ENCODE measurements at regions not wholly inside any gene's neighbourhood (a gene's known extent, or its start where the extent isn't known, plus 50 kb on each side); places are given as distances from the start of the nearest gene placed in this dataset.

DNA sequence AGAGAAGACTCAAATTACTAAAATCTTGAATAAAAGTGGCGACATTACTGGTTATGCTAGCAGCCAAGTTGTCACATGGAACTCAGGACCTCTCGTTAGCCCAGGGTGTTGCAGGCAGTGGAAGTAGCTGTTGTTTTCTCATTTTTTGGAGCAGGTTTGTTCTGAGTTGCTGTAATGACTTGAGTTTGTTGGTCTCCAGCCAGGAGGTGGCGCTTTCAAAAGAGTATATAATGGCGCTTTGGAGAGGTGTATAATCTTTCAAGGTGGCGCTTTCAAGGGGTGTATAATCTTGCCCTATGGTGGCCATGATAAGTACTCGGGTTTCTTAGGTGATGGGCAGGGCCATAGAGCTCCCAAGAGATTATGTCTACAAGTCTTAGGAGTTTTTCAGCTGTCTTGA is 632.7 kb downstream of the NTRK3 start:
- no peak overlapping the region for H3K27ac ChIP-seq
- TF ChIP-seq, protein P1, sequence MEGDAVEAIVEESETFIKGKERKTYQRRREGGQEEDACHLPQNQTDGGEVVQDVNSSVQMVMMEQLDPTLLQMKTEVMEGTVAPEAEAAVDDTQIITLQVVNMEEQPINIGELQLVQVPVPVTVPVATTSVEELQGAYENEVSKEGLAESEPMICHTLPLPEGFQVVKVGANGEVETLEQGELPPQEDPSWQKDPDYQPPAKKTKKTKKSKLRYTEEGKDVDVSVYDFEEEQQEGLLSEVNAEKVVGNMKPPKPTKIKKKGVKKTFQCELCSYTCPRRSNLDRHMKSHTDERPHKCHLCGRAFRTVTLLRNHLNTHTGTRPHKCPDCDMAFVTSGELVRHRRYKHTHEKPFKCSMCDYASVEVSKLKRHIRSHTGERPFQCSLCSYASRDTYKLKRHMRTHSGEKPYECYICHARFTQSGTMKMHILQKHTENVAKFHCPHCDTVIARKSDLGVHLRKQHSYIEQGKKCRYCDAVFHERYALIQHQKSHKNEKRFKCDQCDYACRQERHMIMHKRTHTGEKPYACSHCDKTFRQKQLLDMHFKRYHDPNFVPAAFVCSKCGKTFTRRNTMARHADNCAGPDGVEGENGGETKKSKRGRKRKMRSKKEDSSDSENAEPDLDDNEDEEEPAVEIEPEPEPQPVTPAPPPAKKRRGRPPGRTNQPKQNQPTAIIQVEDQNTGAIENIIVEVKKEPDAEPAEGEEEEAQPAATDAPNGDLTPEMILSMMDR (IDR thresholded peaks at IDR 0.05): no peak
- no peaks in the 10 kb centered on the region for H3K36me3 ChIP-seq

DNA sequence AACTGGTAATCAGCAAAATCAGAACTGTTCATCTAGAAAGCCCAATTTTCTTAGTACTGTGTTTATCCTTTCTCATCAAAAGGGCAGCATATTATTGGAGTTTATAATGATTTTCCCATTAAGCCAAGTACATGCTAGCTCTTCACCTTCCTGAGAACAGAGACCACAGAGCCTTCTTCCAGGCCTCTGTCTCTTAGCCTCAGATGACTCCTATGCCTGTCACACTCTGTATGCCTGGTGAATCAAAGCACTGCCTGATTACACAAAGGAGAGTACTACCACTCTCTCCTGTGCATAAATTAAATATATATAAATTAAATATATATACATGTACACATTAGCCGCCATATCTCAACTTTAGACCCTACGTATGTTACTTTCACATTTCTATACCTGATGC is 636.1 kb downstream of the NTRK3 start:
- no peak for DNase-seq (ENCODE audit: low spot score)
- no peak overlapping the region for H3K27ac ChIP-seq
- no peaks in the 10 kb centered on the region for H3K36me3 ChIP-seq
- H3K27me3 ChIP-seq: no peaks in the 10 kb centered on the region
- H3K4me3 ChIP-seq: no peak overlapping the region
- TF ChIP-seq, protein P1 (IDR thresholded peaks at IDR 0.05): no peak
- no peaks in the 10 kb centered on the region for H3K9me3 ChIP-seq
- peaks cover 0 to 9% of the 10 kb centered on the region in 2 donors for H3K4me1 ChIP-seq

More for the DNA sequence above, 632.7 kb downstream of the NTRK3 start:
- H3K4me3 ChIP-seq: no peak overlapping the region
- no peaks in the 10 kb centered on the region for H3K9me3 ChIP-seq
- H3K4me1 ChIP-seq: peaks cover 0 to 6% of the 10 kb centered on the region in 2 donors
- DNase-seq (ENCODE audit: low spot score): no peak
- H3K27me3 ChIP-seq: no peaks in the 10 kb centered on the region

DNA sequence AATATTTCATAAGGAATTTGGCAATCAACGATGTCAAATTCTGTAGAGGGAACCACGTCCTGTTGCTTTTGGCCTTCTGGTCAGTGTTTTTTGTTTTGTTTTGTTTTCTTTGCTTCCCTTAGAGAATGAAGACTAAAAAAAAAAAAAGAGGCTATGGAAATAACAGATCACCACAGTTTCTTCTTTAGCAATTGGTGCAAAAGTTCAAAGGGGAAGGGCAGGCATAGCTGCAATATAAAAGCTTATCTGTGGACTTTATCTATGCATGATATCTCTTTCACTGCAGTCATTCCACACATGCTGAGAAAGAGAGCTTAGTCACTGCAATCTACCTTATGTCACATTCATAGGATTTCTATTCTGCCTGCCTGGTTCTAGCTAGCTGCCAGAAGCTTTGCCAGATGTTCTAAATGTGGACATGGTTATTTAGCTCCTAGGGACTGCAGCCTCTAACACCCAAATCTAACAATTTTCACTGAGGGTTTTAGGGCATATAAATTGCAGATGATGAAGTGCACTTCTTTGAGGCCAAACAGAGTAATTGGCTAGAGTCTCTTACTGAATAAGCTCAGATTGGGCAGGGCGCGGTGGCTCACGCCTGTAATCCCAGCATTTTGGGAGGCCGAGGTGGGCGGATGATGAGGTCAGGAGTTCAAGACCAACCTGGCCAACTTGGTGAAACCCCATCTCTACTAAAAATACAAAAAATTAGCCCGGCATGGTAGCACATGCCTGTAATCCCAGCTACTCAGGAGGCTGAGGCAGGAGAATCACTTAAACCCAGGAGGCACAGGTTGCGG is 637.2 kb downstream of the NTRK3 start:
- Histone ChIP-seq H3K36me3 (no peaks in the 10 kb centered on the region), H3K4me3 (no peak overlapping the region), H3K4me1 (peaks cover 0 to 9% of the 10 kb centered on the region in 2 donors), H3K27me3 (no peaks in the 10 kb centered on the region), H3K9me3 (no peaks in the 10 kb centered on the region), H3K27ac (peak overlapping the region; percentile 42 to 68)
- no peak for DNase-seq (ENCODE audit: low spot score)
- TF ChIP-seq, protein P1 (IDR thresholded peaks at IDR 0.05): no peak

DNA sequence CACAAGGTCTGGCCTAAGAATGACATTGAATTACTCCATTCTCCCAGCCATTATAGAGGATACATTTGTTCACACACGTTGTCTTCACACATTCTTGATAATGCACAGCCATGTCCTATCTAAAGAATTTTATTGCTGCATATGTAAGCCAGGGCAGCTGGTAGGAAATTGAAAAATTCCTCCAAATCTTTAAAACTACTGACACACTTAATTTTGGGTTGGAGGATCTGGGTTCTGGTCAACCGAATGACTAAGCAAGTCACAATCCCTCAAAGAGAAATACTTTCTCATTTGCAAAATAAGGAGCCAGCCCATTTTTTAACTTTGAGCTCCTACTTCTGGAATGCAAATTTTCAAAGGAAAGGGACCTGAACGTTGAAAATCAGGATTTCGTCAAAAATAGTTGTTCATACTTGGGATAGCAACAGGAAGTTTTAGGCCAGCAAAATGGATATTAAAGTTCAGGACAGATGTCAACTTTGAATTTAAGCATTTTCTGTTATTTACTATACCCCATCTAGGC is 638.3 kb downstream of the NTRK3 start:
- DNase-seq (ENCODE audit: low spot score): no peak
- Histone ChIP-seq H3K4me3 (no peak overlapping the region), H3K27ac (peak overlapping the region; percentile 18 to 68), H3K27me3 (no peaks in the 10 kb centered on the region), H3K4me1 (peaks cover 0 to 9% of the 10 kb centered on the region in 2 donors), H3K9me3 (no peaks in the 10 kb centered on the region), H3K36me3 (no peaks in the 10 kb centered on the region)
- TF ChIP-seq, protein P1 (IDR thresholded peaks at IDR 0.05): no peak

DNA sequence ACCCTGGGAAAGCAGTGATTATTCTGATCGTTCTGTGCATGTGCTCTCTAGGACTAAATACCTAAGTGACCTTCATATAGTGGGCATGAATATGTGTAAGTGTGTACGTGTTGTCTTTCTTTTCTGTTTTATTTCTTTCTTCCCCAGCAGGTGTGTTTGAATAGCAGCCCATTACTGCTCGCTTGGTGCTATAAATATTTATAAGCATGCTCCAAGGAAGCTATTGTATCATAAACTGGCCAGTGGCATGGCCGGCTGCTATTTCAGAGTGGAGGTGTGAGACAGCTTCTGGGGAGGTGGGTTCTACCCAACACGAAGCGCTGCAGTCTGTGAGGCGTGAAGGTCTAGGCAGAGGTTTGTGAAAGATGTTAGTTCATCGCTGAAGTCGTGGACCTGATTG is 641.8 kb downstream of the NTRK3 start:
- no peak overlapping the region for H3K4me3 ChIP-seq
- no peak overlapping the region for H3K27ac ChIP-seq
- no peaks in the 10 kb centered on the region for H3K27me3 ChIP-seq
- TF ChIP-seq, protein P1 (IDR thresholded peaks at IDR 0.05): no peak
- H3K4me1 ChIP-seq: peaks cover 0 to 18% of the 10 kb centered on the region in 2 donors
- DNase-seq (ENCODE audit: low spot score): no peak
- no peaks in the 10 kb centered on the region for H3K36me3 ChIP-seq
- H3K9me3 ChIP-seq: no peaks in the 10 kb centered on the region

Measured in right atrium auricular region (tissue), 2 donors.